Hepatocyte (in vitro differentiated cells): ENCODE measurements at regions not wholly inside any gene's neighbourhood (a gene's known extent, or its start where the extent isn't known, plus 50 kb on each side); places are given as distances from the start of the nearest gene placed in this dataset.

Source experiments
- DNase-seq: peaks from one replicate; pipeline ENCODE4 v3.0.0-alpha.2; 2016; ENCODE audit warnings: low spot score
- H2AFZ ChIP-seq: fragments of 200-600 bp; sonication (generic); 2 replicates; pipeline ENCODE4 v1.6.0; 2016; ENCODE audit warnings: antibody characterized with exemption, mild to moderate bottlenecking
- H3K27ac ChIP-seq: fragments of 200-600 bp; sonication (generic); 2 replicates; pipeline ENCODE4 v1.5.1; 2016; ENCODE audit warnings: mild to moderate bottlenecking
- H3K27me3 ChIP-seq: fragments of 200-600 bp; sonication (generic); 2 replicates; pipeline ENCODE4 v1.6.1; 2016
- H3K36me3 ChIP-seq: fragments of 200-600 bp; sonication (generic); replicated peaks from 2 replicates; pipeline ENCODE4 v1.5.1; 2016; ENCODE audit warnings: low read depth; ENCODE audit not compliant: insufficient read depth
- H3K4me1 ChIP-seq: fragments of 200-600 bp; sonication (generic); 2 replicates; pipeline ENCODE4 v1.5.1; 2016; ENCODE audit warnings: mild to moderate bottlenecking, moderate library complexity; ENCODE audit not compliant: insufficient read depth
- H3K4me2 ChIP-seq: fragments of 200-600 bp; sonication (generic); 2 replicates; pipeline ENCODE4 v1.6.0; 2016
- H3K4me3 ChIP-seq: fragments of 200-600 bp; sonication (generic); 2 replicates; pipeline ENCODE4 v1.5.1; 2016; ENCODE audit warnings: mild to moderate bottlenecking
- H3K79me2 ChIP-seq: fragments of 200-600 bp; sonication (generic); 2 replicates; pipeline ENCODE4 v1.6.0; 2017; ENCODE audit warnings: mild to moderate bottlenecking
- H3K9me2 ChIP-seq: fragments of 200-600 bp; sonication (generic); replicated peaks from 2 replicates; pipeline ENCODE4 v1.6.0; 2017; ENCODE audit warnings: mild to moderate bottlenecking; ENCODE audit not compliant: insufficient read depth
- H3K9me3 ChIP-seq: fragments of 200-600 bp; sonication (generic); 2 replicates; pipeline ENCODE4 v1.5.1; 2016; ENCODE audit warnings: low read depth, mild to moderate bottlenecking
- H4K20me1 ChIP-seq: fragments of 200-600 bp; sonication (generic); 2 replicates; pipeline ENCODE4 v1.6.0; 2016; ENCODE audit warnings: mild to moderate bottlenecking; ENCODE audit not compliant: insufficient read depth, poor library complexity, severe bottlenecking
- EZH2 ChIP-seq: fragments of 200-600 bp; sonication (generic); IDR thresholded peaks from 2 replicates; pipeline ENCODE4 v1.6.1; 2016; ENCODE audit warnings: antibody characterized with exemption, mild to moderate bottlenecking, borderline replicate concordance
- EZH2phosphoT487 ChIP-seq: fragments of 200-600 bp; sonication (generic); IDR thresholded peaks from one replicate; pipeline ENCODE4 v1.6.1; 2018; ENCODE audit warnings: antibody characterized with exemption, mild to moderate bottlenecking, low read depth, moderate library complexity; ENCODE audit not compliant: unreplicated experiment, severe bottlenecking
- WGBS: methylation state at CpG from one replicate; pipeline ENCODE4 v1.1.6; 2016; ENCODE audit warnings: low lambda C conversion rate; ENCODE audit errors: missing lambda C conversion rate; 5-methylcytosine and 5-hydroxymethylcytosine counted together
- TF ChIP-seq, protein P1 (sequence below): fragments of 200-600 bp; sonication (generic); IDR thresholded peaks from 2 replicates; pipeline ENCODE4 v1.5.1; 2016; ENCODE audit warnings: antibody characterized with exemption, mild to moderate bottlenecking; ENCODE audit not compliant: poor library complexity

DNA sequence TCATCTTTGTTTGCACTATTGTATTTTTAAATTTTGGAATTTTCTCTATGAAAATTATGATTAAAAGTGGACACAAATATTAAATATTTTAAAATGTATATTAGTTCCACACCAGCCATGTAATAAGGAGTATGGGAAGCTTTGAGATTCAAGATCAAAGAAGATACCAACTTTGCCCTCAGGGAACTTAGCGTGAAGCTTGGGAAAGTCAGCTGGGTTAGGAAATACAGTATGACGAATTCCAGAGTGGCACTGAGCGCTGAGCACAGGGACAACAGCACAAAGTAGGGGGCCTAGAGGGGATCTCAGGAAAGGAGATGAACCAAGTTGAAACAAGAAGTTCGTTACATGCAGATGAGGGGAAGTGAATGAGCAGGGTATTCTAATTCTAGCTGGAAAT lies 76.9 kb upstream of the SHISA2 start:
- peaks cover 3% of the 10 kb centered on the region for H3K27me3 ChIP-seq
- no peak overlapping the region for H3K4me3 ChIP-seq
- TF ChIP-seq EZH2phosphoT487, result no peak
- no peak for TF ChIP-seq EZH2
- TF ChIP-seq, protein P1, sequence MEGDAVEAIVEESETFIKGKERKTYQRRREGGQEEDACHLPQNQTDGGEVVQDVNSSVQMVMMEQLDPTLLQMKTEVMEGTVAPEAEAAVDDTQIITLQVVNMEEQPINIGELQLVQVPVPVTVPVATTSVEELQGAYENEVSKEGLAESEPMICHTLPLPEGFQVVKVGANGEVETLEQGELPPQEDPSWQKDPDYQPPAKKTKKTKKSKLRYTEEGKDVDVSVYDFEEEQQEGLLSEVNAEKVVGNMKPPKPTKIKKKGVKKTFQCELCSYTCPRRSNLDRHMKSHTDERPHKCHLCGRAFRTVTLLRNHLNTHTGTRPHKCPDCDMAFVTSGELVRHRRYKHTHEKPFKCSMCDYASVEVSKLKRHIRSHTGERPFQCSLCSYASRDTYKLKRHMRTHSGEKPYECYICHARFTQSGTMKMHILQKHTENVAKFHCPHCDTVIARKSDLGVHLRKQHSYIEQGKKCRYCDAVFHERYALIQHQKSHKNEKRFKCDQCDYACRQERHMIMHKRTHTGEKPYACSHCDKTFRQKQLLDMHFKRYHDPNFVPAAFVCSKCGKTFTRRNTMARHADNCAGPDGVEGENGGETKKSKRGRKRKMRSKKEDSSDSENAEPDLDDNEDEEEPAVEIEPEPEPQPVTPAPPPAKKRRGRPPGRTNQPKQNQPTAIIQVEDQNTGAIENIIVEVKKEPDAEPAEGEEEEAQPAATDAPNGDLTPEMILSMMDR, result no peak
- H3K9me2 ChIP-seq, result no peaks in the 10 kb centered on the region
- H3K79me2 ChIP-seq, result no peaks in the 10 kb centered on the region
- DNase-seq, result no peak
- 61% methylated on average over 4 of the region's 4 CpGs for WGBS
- no peaks in the 10 kb centered on the region for H3K4me1 ChIP-seq
- H3K9me3 ChIP-seq, result no peaks in the 10 kb centered on the region
- H2AFZ ChIP-seq, result no peak overlapping the region
- no peak overlapping the region for H3K4me2 ChIP-seq
- no peaks in the 10 kb centered on the region for H4K20me1 ChIP-seq
- no peak overlapping the region for H3K27ac ChIP-seq
- no peaks in the 10 kb centered on the region for H3K36me3 ChIP-seq

DNA sequence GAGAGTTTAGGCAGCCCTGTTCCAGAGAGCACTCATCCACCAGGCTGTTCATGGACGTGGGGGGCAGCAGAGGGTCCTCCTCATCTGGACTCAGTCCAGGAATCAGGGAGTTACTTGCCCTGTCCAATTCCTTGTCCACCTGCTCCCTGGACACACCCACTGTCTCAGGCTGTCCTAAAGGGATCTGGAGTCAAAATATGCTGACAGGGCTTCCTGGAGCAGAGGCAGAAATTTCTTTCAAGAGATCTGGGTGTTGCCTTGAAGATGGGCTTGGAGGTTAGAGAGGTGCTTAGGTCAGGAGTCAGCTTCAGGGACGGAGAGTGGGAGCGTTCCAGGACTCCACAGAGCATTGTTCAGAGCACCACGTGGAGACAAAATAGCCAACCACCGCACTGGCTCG lies 65.8 kb upstream of the SHISA2 start:
- no peaks in the 10 kb centered on the region for H3K79me2 ChIP-seq
- no peaks in the 10 kb centered on the region for H3K4me1 ChIP-seq
- no peaks in the 10 kb centered on the region for H3K9me3 ChIP-seq
- no peaks in the 10 kb centered on the region for H3K27me3 ChIP-seq
- no peak overlapping the region for H3K4me2 ChIP-seq
- DNase-seq, result no peak
- no peak overlapping the region for H3K27ac ChIP-seq
- H4K20me1 ChIP-seq, result no peaks in the 10 kb centered on the region
- no peak overlapping the region for H2AFZ ChIP-seq
- H3K4me3 ChIP-seq, result no peak overlapping the region
- H3K9me2 ChIP-seq, result no peaks in the 10 kb centered on the region
- TF ChIP-seq, protein P1, result no peak
- no peak for TF ChIP-seq EZH2phosphoT487
- TF ChIP-seq EZH2, result no peak
- WGBS, result 90% methylated on average over 6 of the region's 6 CpGs
- no peaks in the 10 kb centered on the region for H3K36me3 ChIP-seq

DNA sequence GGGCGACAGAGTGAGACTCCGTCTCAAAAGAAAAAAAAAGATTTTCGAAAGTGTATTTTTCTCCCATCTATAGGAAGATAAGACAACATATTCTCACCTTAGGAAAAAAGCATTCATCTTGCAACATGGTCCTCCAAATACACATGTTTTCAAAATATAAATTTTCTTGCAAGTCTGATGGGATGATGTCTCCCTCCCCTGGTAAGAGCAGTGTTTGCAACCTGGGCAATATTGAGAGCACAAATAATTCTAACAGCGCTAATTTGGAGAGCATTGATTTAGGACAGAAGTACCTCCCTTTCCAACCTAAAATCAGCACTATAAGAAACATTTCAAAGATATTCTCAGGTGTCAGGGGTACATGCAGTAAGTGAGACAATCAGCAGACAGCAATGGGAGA lies 61.0 kb upstream of the SHISA2 start:
- TF ChIP-seq EZH2phosphoT487 (no peak), EZH2 (no peak)
- TF ChIP-seq, protein P1, result peak; percentile 18
- WGBS, result 87% methylated on average over 4 of the region's 4 CpGs
- H3K27me3 ChIP-seq, result no peaks in the 10 kb centered on the region

DNA sequence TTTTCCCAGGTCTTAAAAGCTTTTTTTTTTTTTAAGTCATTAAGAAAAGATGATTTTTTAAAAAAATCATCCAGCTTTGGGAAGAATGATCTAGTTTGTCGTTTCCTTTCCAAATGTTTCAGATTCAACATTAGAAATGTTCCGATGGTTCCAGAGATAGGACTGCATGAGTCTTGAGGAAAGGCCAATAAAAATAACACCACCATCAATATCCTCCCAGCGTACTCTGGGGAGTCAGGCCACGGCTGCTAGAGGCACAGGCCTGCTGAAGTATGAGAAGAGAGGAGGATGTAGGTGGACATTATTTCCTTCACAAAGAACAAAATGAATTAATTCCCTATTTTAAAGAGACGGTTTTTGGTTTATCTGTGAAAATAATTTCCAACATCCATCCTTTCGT lies 60.0 kb upstream of the SHISA2 start:
- no peaks in the 10 kb centered on the region for H3K9me3 ChIP-seq
- WGBS, result 89% methylated on average over 6 of the region's 6 CpGs
- H3K4me3 ChIP-seq, result no peak overlapping the region
- DNase-seq, result no peak
- H3K9me2 ChIP-seq, result no peaks in the 10 kb centered on the region
- no peaks in the 10 kb centered on the region for H3K36me3 ChIP-seq
- no peak overlapping the region for H3K4me2 ChIP-seq
- H4K20me1 ChIP-seq, result no peaks in the 10 kb centered on the region
- no peak overlapping the region for H2AFZ ChIP-seq
- TF ChIP-seq EZH2 (no peak), EZH2phosphoT487 (no peak)
- TF ChIP-seq, protein P1, result no peak
- H3K4me1 ChIP-seq, result no peaks in the 10 kb centered on the region
- H3K79me2 ChIP-seq, result no peaks in the 10 kb centered on the region
- no peak overlapping the region for H3K27ac ChIP-seq
- H3K27me3 ChIP-seq, result no peaks in the 10 kb centered on the region

More for the DNA sequence above, 61.0 kb upstream of the SHISA2 start:
- Histone ChIP-seq H3K79me2 (no peaks in the 10 kb centered on the region), H3K4me1 (no peaks in the 10 kb centered on the region), H3K9me3 (no peaks in the 10 kb centered on the region), H4K20me1 (no peaks in the 10 kb centered on the region), H3K4me3 (no peak overlapping the region), H3K27ac (no peak overlapping the region), H3K9me2 (no peaks in the 10 kb centered on the region), H2AFZ (no peak overlapping the region), H3K36me3 (no peaks in the 10 kb centered on the region), H3K4me2 (no peak overlapping the region)
- no peak for DNase-seq
